SK-N-SH (cell line): ENCODE measurements at regions not wholly inside any gene's neighbourhood (a gene's known extent, or its start where the extent isn't known, plus 50 kb on each side); places are given as distances from the start of the nearest gene placed in this dataset.

Experiments used
- CTCF ChIA-PET: fragments of 300-600, 350-600 bp; formaldehyde crosslinking; extraction: SDS; loops from one replicate; lab custom pipeline; 2021; lab: Yijun Ruan, JAX
- POLR2A ChIA-PET: fragments of 350-600 bp; sonication (Branson Sonifier 250); formaldehyde crosslinking; extraction: SDS; loops from one replicate; lab custom pipeline; 2020; ENCODE audit warnings: antibody characterized with exemption, inconsistent platforms; lab: Yijun Ruan, JAX
- DNase-seq: peaks from one replicate; pipeline ENCODE4 v3.0.0; 2012
- H2AFZ ChIP-seq: fragments of 200-600 bp; sonication (generic); 2 replicates; pipeline ENCODE4 v1.8.1; 2016; ENCODE audit warnings: antibody characterized with exemption, mild to moderate bottlenecking, low read depth
- H3F3A ChIP-seq: fragments of 200-600 bp; sonication (generic); replicated peaks from 2 replicates; pipeline ENCODE3; 2016; ENCODE audit warnings: antibody characterized with exemption, mild to moderate bottlenecking; ENCODE audit not compliant: insufficient read depth
- H3K27ac ChIP-seq, 2 experiments: fragments of 200-500 bp in 1 of 2; fragments of 200-600 bp in 1 of 2; sonication (Bioruptor generic) in 1 of 2; sonication (generic), shearing (Covaris generic) in 1 of 2; 2 replicates each; pipeline versions ENCODE4 v1.5.1 to v1.6.1; 2014 to 2016; ENCODE audit warnings: low read depth in 2 of 2, inconsistent platforms in 1 of 2, low read length in 1 of 2, mild to moderate bottlenecking in 1 of 2, mixed read lengths in 1 of 2
- H3K27me3 ChIP-seq: fragments of 200-600 bp; sonication (generic), shearing (Covaris generic); 2 replicates; pipeline ENCODE4 v1.6.1; 2016; ENCODE audit warnings: mixed run types; ENCODE audit not compliant: insufficient read depth
- H3K36me3 ChIP-seq, 2 experiments: fragments of 200-500 bp in 1 of 2; fragments of 200-600 bp in 1 of 2; sonication (Bioruptor generic) in 1 of 2; sonication (generic) in 1 of 2; replicated peaks in 1 of 2; 2 replicates each; pipeline versions ENCODE3 to v1.5.1; 2014 to 2016; ENCODE audit warnings: low read length in 1 of 2, mild to moderate bottlenecking in 1 of 2; ENCODE audit not compliant: insufficient read depth in 2 of 2, control insufficient read depth in 1 of 2
- H3K4me1 ChIP-seq, 2 experiments: fragments of 200-500 bp in 1 of 2; fragments of 200-600 bp in 1 of 2; sonication (Bioruptor generic) in 1 of 2; sonication (generic), shearing (Covaris generic) in 1 of 2; 2 replicates each; pipeline versions ENCODE4 v1.5.1 to v1.6.1; 2014 to 2016; ENCODE audit warnings: low read depth in 1 of 2, low read length in 1 of 2, mixed run types in 1 of 2; ENCODE audit not compliant: insufficient read depth in 2 of 2, control insufficient read depth in 1 of 2
- H3K4me2 ChIP-seq: fragments of 200-600 bp; sonication (generic), shearing (Covaris generic); 2 replicates; pipeline ENCODE4 v1.6.1; 2017; ENCODE audit warnings: mixed run types
- H3K4me3 ChIP-seq, 2 experiments: fragments of 200-500 bp in 1 of 2; fragments of 200-600 bp in 1 of 2; sonication (Bioruptor generic) in 1 of 2; sonication (generic), shearing (Covaris generic) in 1 of 2; 2 replicates each; pipeline versions ENCODE4 v1.5.1 to v1.8.1; 2014 to 2016; ENCODE audit warnings: low read depth in 2 of 2, inconsistent platforms in 1 of 2, low read length in 1 of 2, mild to moderate bottlenecking in 1 of 2, mixed read lengths in 1 of 2, moderate library complexity in 1 of 2
- H3K79me2 ChIP-seq: fragments of 200-600 bp; sonication (generic); 2 replicates; pipeline ENCODE4 v1.8.1; 2017; ENCODE audit warnings: mild to moderate bottlenecking; ENCODE audit not compliant: insufficient read depth
- H3K9ac ChIP-seq: fragments of 200-600 bp; sonication (generic); 2 replicates; pipeline ENCODE4 v1.6.1; 2017; ENCODE audit warnings: mixed run types
- H3K9me2 ChIP-seq: fragments of 200-600 bp; sonication (generic); 2 replicates; pipeline ENCODE4 v1.6.1; 2017; ENCODE audit warnings: mixed run types
- H3K9me3 ChIP-seq: fragments of 200-600 bp; sonication (generic); 2 replicates; pipeline ENCODE4 v1.6.1; 2017; ENCODE audit warnings: mixed run types, mild to moderate bottlenecking, moderate library complexity
- H4K20me1 ChIP-seq: fragments of 200-600 bp; sonication (generic); 2 replicates; pipeline ENCODE4 v1.6.1; 2017; ENCODE audit warnings: mild to moderate bottlenecking, mixed run types; ENCODE audit not compliant: insufficient read depth
- CHD2 ChIP-seq: fragments of 150-350 bp; IDR thresholded peaks from 2 replicates; pipeline ENCODE4 v1.6.1; 2018; ENCODE audit warnings: low read length; ENCODE audit not compliant: partially characterized antibody
- FOSL2 ChIP-seq: IDR thresholded peaks from 2 replicates; pipeline ENCODE4 v1.4.0; 2012; ENCODE audit warnings: low read depth, mild to moderate bottlenecking, moderate library complexity, borderline replicate concordance
- FOXJ3 ChIP-seq: sonication (generic); formaldehyde crosslinking; IDR thresholded peaks from 2 replicates; pipeline ENCODE4 v1.5.1; 2020; ENCODE audit warnings: mild to moderate bottlenecking, missing genetic modification reagents
- GABPA ChIP-seq: IDR thresholded peaks from 2 replicates; pipeline ENCODE4 v1.4.0; 2012; ENCODE audit warnings: low read depth, mild to moderate bottlenecking
- GATA2 ChIP-seq: sonication (generic); formaldehyde crosslinking; IDR thresholded peaks from 2 replicates; pipeline ENCODE4 v1.5.0; 2020; ENCODE audit warnings: mild to moderate bottlenecking, missing genetic modification reagents
- JUND ChIP-seq: IDR thresholded peaks from 2 replicates; pipeline ENCODE4 v1.4.0; 2012
- MEF2A ChIP-seq: IDR thresholded peaks from 2 replicates; pipeline ENCODE4 v1.4.0; 2012; ENCODE audit warnings: low read depth, borderline replicate concordance
- NRF1 ChIP-seq: IDR thresholded peaks from 2 replicates; pipeline ENCODE4 v1.6.1; 2012; ENCODE audit warnings: low read depth, mild to moderate bottlenecking, low read length
- RAD21 ChIP-seq: IDR thresholded peaks from 2 replicates; pipeline ENCODE4 v1.6.1; 2012; ENCODE audit warnings: mild to moderate bottlenecking, low read length
- RFX5 ChIP-seq: IDR thresholded peaks from 2 replicates; pipeline ENCODE4 v1.6.1; 2012; ENCODE audit warnings: mild to moderate bottlenecking, improper control_type of control experiment, low read length
- RXRA ChIP-seq: IDR thresholded peaks from 2 replicates; pipeline ENCODE4 v1.4.0; 2012; ENCODE audit warnings: low read depth, mild to moderate bottlenecking, borderline replicate concordance
- TCF12 ChIP-seq: IDR thresholded peaks from 2 replicates; pipeline ENCODE4 v1.4.0; 2012
- WGBS: methylation state at CpG from one replicate; pipeline ENCODE4 v1.1.6; 2017; ENCODE audit warnings: low lambda C conversion rate; 5-methylcytosine and 5-hydroxymethylcytosine counted together
- TF ChIP-seq, protein P1 (sequence below): IDR thresholded peaks from 2 replicates; pipeline ENCODE4 v1.4.0; 2012; ENCODE audit warnings: low read depth
- TF ChIP-seq, protein P2 (sequence below): fragments of 150-350 bp; IDR thresholded peaks from 2 replicates; pipeline ENCODE4 v1.6.1; 2017; ENCODE audit warnings: antibody characterized with exemption, low read length, low read depth, borderline replicate concordance
- TF ChIP-seq, protein P3 (sequence below): IDR thresholded peaks from 2 replicates; pipeline ENCODE4; 2012
- TF ChIP-seq, protein P4 (sequence below): IDR thresholded peaks from 2 replicates; pipeline ENCODE4 v1.6.1; 2012; ENCODE audit warnings: mild to moderate bottlenecking, low read depth, low read length, moderate library complexity

DNA sequence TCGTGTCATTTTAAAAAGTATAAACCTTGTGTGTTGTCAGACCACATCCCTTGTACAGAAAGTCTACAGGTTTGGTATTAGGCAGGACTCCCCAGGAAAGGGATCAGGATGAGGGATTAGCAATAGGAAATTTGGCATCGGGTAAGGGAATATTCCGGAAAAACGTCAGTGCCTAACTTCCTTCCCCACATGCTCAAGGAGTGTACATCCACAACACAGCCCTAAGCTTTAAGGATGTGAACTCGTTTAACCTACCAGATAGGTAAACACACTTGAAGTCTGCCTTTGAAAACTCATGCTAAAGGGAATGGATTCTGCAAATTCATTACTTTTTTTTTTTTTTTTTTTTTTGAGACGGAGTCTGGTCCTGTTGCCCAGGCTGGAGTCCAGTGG, 194.9 kb downstream of the SKIDA1 start:
- Histone ChIP-seq H3K27me3 (no peaks in the 10 kb centered on the region), H3F3A (peaks cover 18% of the 10 kb centered on the region), H3K4me2 (no peak overlapping the region), H3K36me3 (no peaks in the 10 kb centered on the region), H3K4me1 (peaks cover 0 to 18% of the 10 kb centered on the region in 2 experiments; a peak in 2 of 4 replicates), H3K9ac (no peak overlapping the region), H3K9me2 (no peaks in the 10 kb centered on the region), H3K79me2 (no peaks in the 10 kb centered on the region), H4K20me1 (no peaks in the 10 kb centered on the region), H3K9me3 (no peaks in the 10 kb centered on the region), H2AFZ (no peak overlapping the region), H3K4me3 (no peak overlapping the region), H3K27ac (peak overlapping the region in 1 of 2 experiments; percentile 52; a peak in 1 of 4 replicates)
- no peak for TF ChIP-seq GABPA
- no peak for TF ChIP-seq RFX5
- TF ChIP-seq, protein P1, sequence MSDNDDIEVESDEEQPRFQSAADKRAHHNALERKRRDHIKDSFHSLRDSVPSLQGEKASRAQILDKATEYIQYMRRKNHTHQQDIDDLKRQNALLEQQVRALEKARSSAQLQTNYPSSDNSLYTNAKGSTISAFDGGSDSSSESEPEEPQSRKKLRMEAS: no peak
- TF ChIP-seq MEF2A: no peak
- TF ChIP-seq NRF1: no peak
- TF ChIP-seq CHD2: no peak
- no peak for TF ChIP-seq GATA2 (CRISPR knock-in tag)
- TF ChIP-seq FOXJ3: no peak
- TF ChIP-seq TCF12: no peak
- TF ChIP-seq RAD21: no peak
- ChIA-PET CTCF (interaction anchor here (0.6 to 1.2 kb wide), 2 partner anchors 9 to 165 kb away, joined by 3 read pairs; no protein-coding TSS in a partner anchor), POLR2A (no interaction called here)
- 69% methylated on average over 6 of the region's 6 CpGs for WGBS
- DNase-seq: no peak

DNA sequence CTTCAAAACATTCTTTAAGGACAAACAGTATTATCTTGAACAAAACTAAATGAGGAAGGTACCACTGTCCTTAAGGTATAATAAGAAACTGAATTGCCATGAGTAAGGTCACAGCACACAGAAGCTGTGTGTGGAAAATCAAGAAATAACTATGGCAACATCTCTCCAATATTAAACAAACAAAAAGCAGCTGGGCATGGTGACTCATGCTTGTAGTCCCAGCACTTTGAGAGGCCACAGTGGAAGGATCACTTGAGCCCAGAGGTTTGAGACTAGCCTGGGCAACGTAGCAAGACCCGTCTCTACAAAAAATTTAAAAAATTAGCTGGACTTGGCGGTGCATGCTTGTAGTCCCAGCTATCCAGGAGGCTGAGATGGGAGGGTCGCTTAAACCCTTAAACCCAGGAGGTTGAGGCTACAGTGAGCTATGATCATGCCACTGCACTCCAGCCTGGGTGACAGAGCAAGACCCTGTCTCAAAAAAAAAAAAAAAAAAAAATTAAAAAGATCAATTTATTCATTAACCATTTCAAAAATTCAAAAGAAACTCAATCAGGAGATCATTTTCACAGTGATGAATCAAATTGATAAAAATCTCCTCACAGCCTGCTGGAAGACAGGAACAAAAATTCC, 195.4 kb downstream of the SKIDA1 start:
- Histone ChIP-seq H2AFZ (no peak overlapping the region), H3K9ac (peak overlapping the region; percentile 23; the same call in 1 of the 2 replicates), H3K36me3 (no peaks in the 10 kb centered on the region), H3F3A (peaks cover 13% of the 10 kb centered on the region), H4K20me1 (no peaks in the 10 kb centered on the region), H3K27me3 (no peaks in the 10 kb centered on the region), H3K4me3 (no peak overlapping the region), H3K9me3 (no peaks in the 10 kb centered on the region), H3K4me2 (no peak overlapping the region), H3K27ac (peak overlapping the region in 1 of 2 experiments; percentile 52; a peak in 2 of 4 replicates), H3K9me2 (no peaks in the 10 kb centered on the region), H3K79me2 (no peaks in the 10 kb centered on the region), H3K4me1 (peaks cover 0 to 14% of the 10 kb centered on the region in 2 experiments; a peak in 2 of 4 replicates)
- DNase-seq: no peak
- WGBS: 68% methylated on average over 4 of the region's 4 CpGs
- ChIA-PET CTCF (interaction anchor here (1.2 kb wide), 1 partner anchor 166 kb away, joined by 3 read pairs; no protein-coding TSS in a partner anchor), POLR2A (no interaction called here)
- TF ChIP-seq RXRA (no peak), TCF12 (peak; percentile 67; the same call in 1 of the 2 replicates), NRF1 (no peak), FOSL2 (peak; percentile 65), JUND (peak; percentile 68)
- TF ChIP-seq, protein P2, sequence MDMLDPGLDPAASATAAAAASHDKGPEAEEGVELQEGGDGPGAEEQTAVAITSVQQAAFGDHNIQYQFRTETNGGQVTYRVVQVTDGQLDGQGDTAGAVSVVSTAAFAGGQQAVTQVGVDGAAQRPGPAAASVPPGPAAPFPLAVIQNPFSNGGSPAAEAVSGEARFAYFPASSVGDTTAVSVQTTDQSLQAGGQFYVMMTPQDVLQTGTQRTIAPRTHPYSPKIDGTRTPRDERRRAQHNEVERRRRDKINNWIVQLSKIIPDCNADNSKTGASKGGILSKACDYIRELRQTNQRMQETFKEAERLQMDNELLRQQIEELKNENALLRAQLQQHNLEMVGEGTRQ: no peak
- TF ChIP-seq, protein P3, sequence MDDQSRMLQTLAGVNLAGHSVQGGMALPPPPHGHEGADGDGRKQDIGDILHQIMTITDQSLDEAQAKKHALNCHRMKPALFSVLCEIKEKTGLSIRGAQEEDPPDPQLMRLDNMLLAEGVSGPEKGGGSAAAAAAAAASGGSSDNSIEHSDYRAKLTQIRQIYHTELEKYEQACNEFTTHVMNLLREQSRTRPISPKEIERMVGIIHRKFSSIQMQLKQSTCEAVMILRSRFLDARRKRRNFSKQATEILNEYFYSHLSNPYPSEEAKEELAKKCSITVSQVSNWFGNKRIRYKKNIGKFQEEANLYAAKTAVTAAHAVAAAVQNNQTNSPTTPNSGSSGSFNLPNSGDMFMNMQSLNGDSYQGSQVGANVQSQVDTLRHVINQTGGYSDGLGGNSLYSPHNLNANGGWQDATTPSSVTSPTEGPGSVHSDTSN: peak; percentile 47; the same call in 1 of the 2 replicates
- TF ChIP-seq, protein P4, sequence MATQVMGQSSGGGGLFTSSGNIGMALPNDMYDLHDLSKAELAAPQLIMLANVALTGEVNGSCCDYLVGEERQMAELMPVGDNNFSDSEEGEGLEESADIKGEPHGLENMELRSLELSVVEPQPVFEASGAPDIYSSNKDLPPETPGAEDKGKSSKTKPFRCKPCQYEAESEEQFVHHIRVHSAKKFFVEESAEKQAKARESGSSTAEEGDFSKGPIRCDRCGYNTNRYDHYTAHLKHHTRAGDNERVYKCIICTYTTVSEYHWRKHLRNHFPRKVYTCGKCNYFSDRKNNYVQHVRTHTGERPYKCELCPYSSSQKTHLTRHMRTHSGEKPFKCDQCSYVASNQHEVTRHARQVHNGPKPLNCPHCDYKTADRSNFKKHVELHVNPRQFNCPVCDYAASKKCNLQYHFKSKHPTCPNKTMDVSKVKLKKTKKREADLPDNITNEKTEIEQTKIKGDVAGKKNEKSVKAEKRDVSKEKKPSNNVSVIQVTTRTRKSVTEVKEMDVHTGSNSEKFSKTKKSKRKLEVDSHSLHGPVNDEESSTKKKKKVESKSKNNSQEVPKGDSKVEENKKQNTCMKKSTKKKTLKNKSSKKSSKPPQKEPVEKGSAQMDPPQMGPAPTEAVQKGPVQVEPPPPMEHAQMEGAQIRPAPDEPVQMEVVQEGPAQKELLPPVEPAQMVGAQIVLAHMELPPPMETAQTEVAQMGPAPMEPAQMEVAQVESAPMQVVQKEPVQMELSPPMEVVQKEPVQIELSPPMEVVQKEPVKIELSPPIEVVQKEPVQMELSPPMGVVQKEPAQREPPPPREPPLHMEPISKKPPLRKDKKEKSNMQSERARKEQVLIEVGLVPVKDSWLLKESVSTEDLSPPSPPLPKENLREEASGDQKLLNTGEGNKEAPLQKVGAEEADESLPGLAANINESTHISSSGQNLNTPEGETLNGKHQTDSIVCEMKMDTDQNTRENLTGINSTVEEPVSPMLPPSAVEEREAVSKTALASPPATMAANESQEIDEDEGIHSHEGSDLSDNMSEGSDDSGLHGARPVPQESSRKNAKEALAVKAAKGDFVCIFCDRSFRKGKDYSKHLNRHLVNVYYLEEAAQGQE: 0 out of 2 replicates have a peak, but pooled peaks have one; percentile 27
